B cell (primary cell): ENCODE measurements at regions not wholly inside any gene's neighbourhood (a gene's known extent, or its start where the extent isn't known, plus 50 kb on each side); places are given as distances from the start of the nearest gene placed in this dataset.

ENCODE experiments used
- EZH2 ChIP-seq: IDR thresholded peaks from 2 replicates; pipeline ENCODE4 v1.6.1; 2012; ENCODE audit warnings: borderline replicate concordance, low read depth, mild to moderate bottlenecking, moderate library complexity, low read length; ENCODE audit not compliant: insufficient read depth, poor library complexity, severe bottlenecking
- TF ChIP-seq, protein P1 (sequence below): fragments of 200-600 bp; IDR thresholded peaks from one replicate; pipeline ENCODE4 v1.8.0; 2022; ENCODE audit warnings: antibody characterized with exemption, mild to moderate bottlenecking

DNA sequence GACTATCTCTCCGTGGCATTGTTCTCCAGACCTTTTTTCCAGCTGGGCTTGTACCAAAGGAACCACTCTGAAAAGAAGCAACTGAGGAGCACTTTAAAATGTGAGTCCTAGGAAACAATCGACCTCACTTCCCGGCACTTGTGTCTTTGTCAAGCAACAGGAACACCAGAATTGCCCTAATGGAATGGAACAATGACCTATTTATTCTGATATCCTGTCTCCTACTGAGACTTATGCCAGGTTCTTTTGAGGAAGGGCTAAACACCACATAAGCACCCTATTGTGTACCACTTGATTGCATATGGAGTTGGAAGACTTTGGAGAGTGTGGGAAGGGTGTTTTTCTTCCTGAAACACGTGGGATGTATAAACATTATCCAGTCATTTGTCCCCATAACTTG, 56.8 kb upstream of the TGFBR2 start:
- TF ChIP-seq, protein P1, sequence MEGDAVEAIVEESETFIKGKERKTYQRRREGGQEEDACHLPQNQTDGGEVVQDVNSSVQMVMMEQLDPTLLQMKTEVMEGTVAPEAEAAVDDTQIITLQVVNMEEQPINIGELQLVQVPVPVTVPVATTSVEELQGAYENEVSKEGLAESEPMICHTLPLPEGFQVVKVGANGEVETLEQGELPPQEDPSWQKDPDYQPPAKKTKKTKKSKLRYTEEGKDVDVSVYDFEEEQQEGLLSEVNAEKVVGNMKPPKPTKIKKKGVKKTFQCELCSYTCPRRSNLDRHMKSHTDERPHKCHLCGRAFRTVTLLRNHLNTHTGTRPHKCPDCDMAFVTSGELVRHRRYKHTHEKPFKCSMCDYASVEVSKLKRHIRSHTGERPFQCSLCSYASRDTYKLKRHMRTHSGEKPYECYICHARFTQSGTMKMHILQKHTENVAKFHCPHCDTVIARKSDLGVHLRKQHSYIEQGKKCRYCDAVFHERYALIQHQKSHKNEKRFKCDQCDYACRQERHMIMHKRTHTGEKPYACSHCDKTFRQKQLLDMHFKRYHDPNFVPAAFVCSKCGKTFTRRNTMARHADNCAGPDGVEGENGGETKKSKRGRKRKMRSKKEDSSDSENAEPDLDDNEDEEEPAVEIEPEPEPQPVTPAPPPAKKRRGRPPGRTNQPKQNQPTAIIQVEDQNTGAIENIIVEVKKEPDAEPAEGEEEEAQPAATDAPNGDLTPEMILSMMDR = no peak
- TF ChIP-seq EZH2 = no peak
